Aorta (tissue), 5 donors: ENCODE measurements at regions not wholly inside any gene's neighbourhood (a gene's known extent, or its start where the extent isn't known, plus 50 kb on each side); places are given as distances from the start of the nearest gene placed in this dataset.
"Not testable (repeated sequence)": the region's sequence is repeated elsewhere in the genome, so short reads cannot be mapped to it uniquely, and the experiment has no call there.

Experiments
- ATAC-seq: fragments of 200-7000 bp; cut with Tn5 transposase; one replicate; pipeline ENCODE4 v1.9.1; 2022; ENCODE audit warnings: moderate library complexity; ENCODE audit not compliant: low FRiP score
- DNase-seq, 2 donors: peaks; one replicate each; pipeline ENCODE4 v3.0.0-alpha.2; 2020
- H3K27ac ChIP-seq, 2 donors: one replicate each; pipeline ENCODE4 v1.5.1; 2013; ENCODE audit warnings: low read length in 2 of 2, mild to moderate bottlenecking in 2 of 2, moderate library complexity in 2 of 2, control low read depth in 1 of 2, inconsistent platforms in 1 of 2, low read depth in 1 of 2
- H3K27me3 ChIP-seq, 2 donors: one replicate each; pipeline ENCODE4 v1.6.1; 2013; ENCODE audit warnings: control low read depth in 1 of 2, low read length in 1 of 2, mild to moderate bottlenecking in 1 of 2, moderate library complexity in 1 of 2; ENCODE audit not compliant: insufficient read depth in 2 of 2, control insufficient read depth in 1 of 2
- H3K36me3 ChIP-seq, 2 donors: one replicate each; pipeline ENCODE4 v1.6.1; 2013; ENCODE audit warnings: control low read depth in 1 of 2, low read length in 1 of 2, mild to moderate bottlenecking in 1 of 2; ENCODE audit not compliant: insufficient read depth in 2 of 2, control insufficient read depth in 1 of 2
- H3K4me1 ChIP-seq, 2 donors: one replicate each; pipeline ENCODE4 v1.6.1; 2013; ENCODE audit warnings: low read length in 2 of 2, control low read depth in 1 of 2, mild to moderate bottlenecking in 1 of 2, moderate library complexity in 1 of 2; ENCODE audit not compliant: insufficient read depth in 2 of 2, control insufficient read depth in 1 of 2
- H3K4me3 ChIP-seq, 2 donors: one replicate each; pipeline ENCODE4 v1.5.1; 2013; ENCODE audit warnings: low read length in 2 of 2, control low read depth in 1 of 2, mild to moderate bottlenecking in 1 of 2
- H3K9me3 ChIP-seq: one replicate; pipeline ENCODE4 v1.6.1; 2013; ENCODE audit warnings: mild to moderate bottlenecking, low read length; ENCODE audit not compliant: control insufficient read depth
- WGBS, 2 donors: extraction: QIAGEN DNeasy Blood & Tissue Kit; methylation state at CpG; one replicate each; pipeline ENCODE4 v1.1.7; 2013; 5-methylcytosine and 5-hydroxymethylcytosine counted together
- intact Hi-C, 2 donors: fragments of 100-400 bp; cut with DNase I; formaldehyde crosslinking; loops; one replicate each; pipeline versions ENCODE4 v1.14.2 to v1.15.0; 2022
- donor health status: healthy with polysubstance abuse.
- donor health status: Bipolar disorder and iron deficiency.
- donor health status: DM: no; HTN: no; CAD: no.
- donor health status: DM: no; HTN: no; CAD: no.
- donor health status: DM: yes; HTN: yes; CAD: no.

DNA sequence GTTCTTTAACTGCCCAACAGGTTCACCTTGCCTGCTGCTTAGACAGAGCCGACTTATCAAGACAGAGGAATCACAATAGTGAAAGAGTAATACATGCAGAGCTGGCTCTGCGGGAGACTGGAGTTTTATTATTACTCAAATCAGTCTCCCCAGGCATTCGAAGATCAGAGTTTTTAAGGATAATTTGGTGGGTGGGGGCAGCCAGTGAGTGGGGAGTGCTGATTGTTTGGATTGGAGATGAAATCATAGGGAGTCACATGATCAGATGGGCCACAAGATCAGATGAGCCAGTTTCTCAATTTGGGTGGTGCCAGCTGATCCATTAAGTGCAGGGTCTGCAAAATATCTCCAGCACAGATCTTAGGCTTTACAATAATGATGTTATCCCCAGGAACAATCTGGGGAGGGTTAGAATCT, 131.3 kb downstream of the AKR1D1 start:
- intact Hi-C loops = no loop called here
- Histone ChIP-seq H3K36me3 (no peaks in the 10 kb centered on the region), H3K4me3 (no peak overlapping the region), H3K27ac (no peak overlapping the region), H3K27me3 (no peaks in the 10 kb centered on the region), H3K9me3 (no peaks in the 10 kb centered on the region), H3K4me1 (no peaks in the 10 kb centered on the region)
- ATAC-seq (no peak), DNase-seq (no peak)
- WGBS, 2 donors = 59 to 62% methylated on average over 3 of the region's 3 CpGs

DNA sequence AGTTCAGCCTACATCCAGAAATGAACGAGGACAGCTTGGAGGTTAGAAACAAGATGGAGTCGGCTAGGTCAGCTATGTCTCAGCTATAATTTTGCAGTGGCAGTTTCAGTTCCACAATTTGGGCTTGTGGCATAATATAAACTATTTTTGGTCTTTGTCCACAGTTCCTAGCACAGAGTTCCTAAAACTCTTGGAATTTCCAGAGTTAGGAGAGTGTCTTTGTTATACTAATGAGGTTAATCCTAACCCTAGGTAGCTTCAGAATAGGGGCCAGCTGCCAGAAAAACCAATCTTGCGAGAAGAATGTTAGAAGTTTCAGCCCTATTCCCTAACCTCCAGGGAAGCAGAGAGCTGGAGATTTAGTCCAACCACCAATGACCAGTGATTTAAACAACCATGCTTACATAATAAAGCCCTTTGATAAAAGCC, 131.9 kb downstream of the AKR1D1 start:
- intact Hi-C loops = no loop called here
- Histone ChIP-seq H3K27me3 (no peaks in the 10 kb centered on the region), H3K9me3 (no peaks in the 10 kb centered on the region), H3K4me3 (no peak overlapping the region), H3K27ac (no peak overlapping the region), H3K4me1 (no peaks in the 10 kb centered on the region), H3K36me3 (no peaks in the 10 kb centered on the region)
- 67 to 72% methylated on average over 3 of the region's 3 CpGs for WGBS, 2 donors
- ATAC-seq (no peak), DNase-seq (no peak)

DNA sequence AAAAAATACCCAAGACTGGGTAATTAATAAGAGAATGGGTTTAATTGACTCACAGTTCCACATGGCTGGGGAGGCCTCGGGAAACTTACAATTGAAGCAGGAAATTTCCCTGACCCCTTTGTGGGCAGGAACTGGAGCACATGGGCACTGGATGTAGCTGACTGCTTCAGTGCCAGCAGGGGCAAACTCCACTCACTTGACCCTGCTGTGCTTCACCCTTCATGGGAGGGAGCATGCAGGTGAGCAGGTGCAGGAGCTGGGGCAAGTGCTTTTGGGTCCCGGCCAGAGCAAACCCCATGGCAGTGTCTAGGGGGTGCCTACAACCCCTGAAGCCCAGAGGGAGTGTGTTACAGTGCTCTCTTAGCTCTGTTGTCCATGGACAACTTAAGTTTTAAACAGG, 132.6 kb downstream of the AKR1D1 start:
- DNase-seq (no peak), ATAC-seq (no peak)
- H3K9me3 ChIP-seq = no peaks in the 10 kb centered on the region
- no peak overlapping the region for H3K4me3 ChIP-seq
- 91 to 92% methylated on average over 2 of the region's 2 CpGs for WGBS, 2 donors
- no peaks in the 10 kb centered on the region for H3K27me3 ChIP-seq
- H3K4me1 ChIP-seq = no peaks in the 10 kb centered on the region
- H3K27ac ChIP-seq = no peak overlapping the region
- no peaks in the 10 kb centered on the region for H3K36me3 ChIP-seq
- intact Hi-C loops = no loop called here

DNA sequence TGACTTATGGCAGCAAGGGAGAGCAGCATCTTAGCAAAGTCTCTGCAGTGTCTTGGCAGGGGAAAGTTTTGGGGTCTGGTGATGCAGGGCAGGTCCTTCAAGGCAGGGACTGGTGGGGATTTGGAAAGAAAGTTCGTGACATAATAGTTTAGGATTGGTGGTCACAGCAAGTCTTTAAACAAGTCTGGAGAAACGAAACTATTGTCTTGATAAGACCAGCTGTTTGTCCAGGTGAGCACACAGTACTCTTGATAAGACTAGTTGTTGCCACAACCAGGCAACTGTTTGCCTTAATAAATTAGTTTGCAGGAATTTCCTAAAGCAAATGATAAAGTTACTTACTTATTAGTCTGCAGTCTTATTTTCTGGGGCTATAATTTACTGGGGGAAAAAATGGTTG, 136.1 kb downstream of the AKR1D1 start:
- ATAC-seq = no peak
- WGBS, 2 donors = 51 to 58% methylated on average over 2 of the region's 2 CpGs
- intact Hi-C loops = no loop called here

DNA sequence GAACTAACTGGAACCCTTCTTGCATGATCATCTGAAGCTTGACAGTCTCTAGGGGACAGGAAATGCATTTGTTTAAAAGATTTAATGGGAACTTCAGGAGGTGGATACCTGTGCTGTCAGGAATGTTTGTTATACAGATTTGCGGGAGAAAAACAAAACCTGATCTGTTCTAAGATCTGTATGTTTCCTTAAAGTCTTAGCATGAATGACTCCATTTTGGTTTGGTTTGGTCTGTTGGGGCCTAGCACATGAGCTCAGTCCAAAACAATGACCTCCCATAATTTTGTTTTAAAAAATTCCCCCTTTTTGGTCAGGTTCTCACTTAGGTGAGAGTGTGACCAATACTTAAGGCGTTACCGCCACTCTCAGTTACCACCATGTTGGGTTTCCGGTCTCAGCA, 138.7 kb downstream of the AKR1D1 start:
- DNase-seq (no peak), ATAC-seq (no peak)

More for the DNA sequence above, 136.1 kb downstream of the AKR1D1 start:
- Histone ChIP-seq H3K4me3 (no peak overlapping the region), H3K27ac (no peak overlapping the region), H3K27me3 (no peaks in the 10 kb centered on the region), H3K4me1 (no peaks in the 10 kb centered on the region), H3K36me3 (no peaks in the 10 kb centered on the region), H3K9me3 (no peaks in the 10 kb centered on the region)
- no peak for DNase-seq

DNA sequence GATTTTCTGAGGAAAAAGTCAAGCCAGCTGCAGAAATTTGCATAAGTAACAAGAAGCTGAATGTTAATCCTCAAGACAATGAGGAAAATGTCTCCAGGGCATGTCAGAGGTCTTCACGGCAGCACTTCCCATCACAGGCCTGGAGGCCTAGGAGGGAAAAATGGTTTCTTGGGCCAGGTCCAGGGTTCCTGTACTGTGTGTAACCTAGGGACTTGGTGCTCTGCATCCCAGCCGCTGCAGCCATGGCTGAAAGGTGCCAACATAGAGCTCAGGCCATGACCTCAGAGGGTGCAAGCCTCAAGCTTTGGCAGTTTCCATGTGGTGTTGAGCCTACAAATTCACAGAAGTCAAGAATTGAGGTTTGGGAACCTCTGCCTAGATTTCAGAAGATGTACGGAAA, 144.1 kb downstream of the AKR1D1 start:
- WGBS, 2 donors = 95 to 96% methylated on average over 3 of the region's 3 CpGs
- DNase-seq, H3K9me3 ChIP-seq, ATAC-seq, H3K4me1 ChIP-seq, H3K27ac ChIP-seq, H3K36me3 ChIP-seq, intact Hi-C loops, H3K4me3 ChIP-seq, H3K27me3 ChIP-seq: not testable (repeated sequence)

More for the DNA sequence above, 138.7 kb downstream of the AKR1D1 start:
- intact Hi-C loops = no loop called here
- no peaks in the 10 kb centered on the region for H3K27me3 ChIP-seq
- no peaks in the 10 kb centered on the region for H3K9me3 ChIP-seq
- no peak overlapping the region for H3K4me3 ChIP-seq
- no peak overlapping the region for H3K27ac ChIP-seq
- WGBS, 2 donors = 96 to 98% methylated on average over 4 of the region's 4 CpGs
- no peaks in the 10 kb centered on the region for H3K36me3 ChIP-seq
- H3K4me1 ChIP-seq = no peaks in the 10 kb centered on the region

DNA sequence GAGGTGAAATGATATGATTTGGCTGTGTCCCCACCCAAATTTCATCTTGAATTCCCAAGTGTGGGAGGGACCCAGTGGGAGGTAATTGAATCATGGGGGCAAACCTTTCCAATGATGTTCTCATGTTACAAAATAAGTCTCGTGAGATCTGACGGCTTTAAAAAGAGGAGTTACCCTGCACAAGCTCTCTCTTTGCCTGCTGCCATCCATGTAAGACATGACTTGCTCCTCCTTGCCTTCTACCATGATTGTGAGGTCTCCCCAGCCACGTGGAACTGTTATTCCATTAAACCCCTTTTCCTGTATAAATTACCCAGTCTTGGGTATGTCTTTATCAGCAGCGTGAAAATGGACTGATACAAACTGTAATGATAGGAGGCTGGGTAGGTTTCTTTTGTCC, 145.1 kb downstream of the AKR1D1 start:
- H3K4me1 ChIP-seq, intact Hi-C loops, H3K27me3 ChIP-seq, H3K4me3 ChIP-seq, H3K27ac ChIP-seq, H3K9me3 ChIP-seq, DNase-seq, ATAC-seq, H3K36me3 ChIP-seq: not testable (repeated sequence)
- WGBS, 2 donors = 67 to 72% methylated on average over 4 of the region's 4 CpGs

DNA sequence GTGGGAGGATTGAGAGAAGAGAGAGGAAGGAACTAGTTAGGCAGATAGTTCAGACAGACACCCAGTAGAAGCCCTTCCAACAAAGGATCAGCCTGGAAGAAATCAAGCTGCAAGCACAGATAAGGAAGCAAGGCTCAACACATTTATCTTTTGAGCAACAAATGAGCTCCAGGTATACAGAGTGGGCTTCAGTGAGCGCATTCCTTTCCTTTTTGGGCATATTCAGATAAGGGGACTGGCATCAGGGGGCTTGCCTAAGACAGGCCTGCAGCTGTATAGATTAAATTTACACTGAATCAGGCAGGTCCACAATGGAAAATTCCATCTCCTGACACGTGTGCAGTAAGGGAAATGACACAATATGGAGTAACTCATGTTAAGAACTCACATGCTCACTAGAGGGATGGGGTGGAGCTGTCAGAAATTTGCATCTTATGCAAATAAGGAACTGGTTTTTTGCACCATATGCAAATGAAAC, 147.2 kb downstream of the AKR1D1 start:
- H3K27ac ChIP-seq = no peak overlapping the region

DNA sequence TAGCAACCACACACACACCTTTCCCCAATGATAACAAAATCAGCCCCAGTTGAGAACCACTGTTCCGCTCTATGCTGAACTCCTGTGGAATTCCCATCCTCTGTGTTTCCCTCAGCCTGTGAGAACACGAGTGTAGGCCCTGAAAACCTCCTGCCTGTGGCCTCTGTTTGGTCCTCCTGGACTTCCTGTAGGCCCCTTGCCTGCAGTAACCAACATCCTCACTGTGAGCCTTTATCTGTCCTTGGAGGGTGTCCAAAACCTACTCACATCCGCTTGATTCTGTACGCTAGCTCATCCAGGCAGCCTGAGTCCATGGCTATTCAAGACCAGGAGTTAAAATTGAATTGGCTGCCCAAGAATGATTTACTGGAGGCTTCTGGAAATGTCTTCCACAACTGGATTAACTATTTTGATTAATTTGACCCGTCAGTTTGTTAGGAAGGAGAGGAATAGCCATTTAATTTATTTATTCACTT, 149.8 kb downstream of the AKR1D1 start:
- DNase-seq (no peak), ATAC-seq (no peak)
- intact Hi-C loops = no loop called here
- Histone ChIP-seq H3K4me1 (no peaks in the 10 kb centered on the region), H3K9me3 (no peaks in the 10 kb centered on the region), H3K36me3 (no peaks in the 10 kb centered on the region), H3K27me3 (no peaks in the 10 kb centered on the region), H3K4me3 (no peak overlapping the region), H3K27ac (no peak overlapping the region)
- WGBS, 2 donors = 54 to 68% methylated on average over 5 of the region's 5 CpGs

More for the DNA sequence above, 147.2 kb downstream of the AKR1D1 start:
- no peaks in the 10 kb centered on the region for H3K4me1 ChIP-seq
- no peak for DNase-seq
- no peak for ATAC-seq
- 63% methylated on average over 2 of the region's 2 CpGs for WGBS, 2 donors
- H3K4me3 ChIP-seq = no peak overlapping the region
- no peaks in the 10 kb centered on the region for H3K36me3 ChIP-seq
- intact Hi-C loops = no loop called here
- H3K9me3 ChIP-seq = peaks cover 2% of the 10 kb centered on the region
- H3K27me3 ChIP-seq = no peaks in the 10 kb centered on the region
